Hepatocyte (in vitro differentiated cells): ENCODE measurements at regions not wholly inside any gene's neighbourhood (a gene's known extent, or its start where the extent isn't known, plus 50 kb on each side); places are given as distances from the start of the nearest gene placed in this dataset.

ENCODE experiments used
- CTCF ChIP-seq: fragments of 200-600 bp; sonication (generic); IDR thresholded peaks from 2 replicates; pipeline ENCODE4 v1.5.1; 2016; ENCODE audit warnings: antibody characterized with exemption, mild to moderate bottlenecking; ENCODE audit not compliant: poor library complexity
- EZH2 ChIP-seq: fragments of 200-600 bp; sonication (generic); IDR thresholded peaks from 2 replicates; pipeline ENCODE4 v1.6.1; 2016; ENCODE audit warnings: antibody characterized with exemption, mild to moderate bottlenecking, borderline replicate concordance

GRCh38 chr10:44176311-44176710 is 208.6 kb downstream of the CXCL12 start:
- TF ChIP-seq CTCF (no peak), EZH2 (no peak)
